Activated CD4-positive, alpha-beta T cell treated with anti-CD3 and anti-CD28 coated beads, Interleukin-2, amount 50 U/mL, for 48 hours (primary cell): ENCODE measurements at regions not wholly inside any gene's neighbourhood (a gene's known extent, or its start where the extent isn't known, plus 50 kb on each side); places are given as distances from the start of the nearest gene placed in this dataset.
"Not testable (repeated sequence)": the region's sequence is repeated elsewhere in the genome, so short reads cannot be mapped to it uniquely, and the experiment has no call there.

Experiments used
- DNase-seq, 2 experiments: peaks; one replicate each; pipeline ENCODE4 v3.0.0-alpha.2; 2020

DNA sequence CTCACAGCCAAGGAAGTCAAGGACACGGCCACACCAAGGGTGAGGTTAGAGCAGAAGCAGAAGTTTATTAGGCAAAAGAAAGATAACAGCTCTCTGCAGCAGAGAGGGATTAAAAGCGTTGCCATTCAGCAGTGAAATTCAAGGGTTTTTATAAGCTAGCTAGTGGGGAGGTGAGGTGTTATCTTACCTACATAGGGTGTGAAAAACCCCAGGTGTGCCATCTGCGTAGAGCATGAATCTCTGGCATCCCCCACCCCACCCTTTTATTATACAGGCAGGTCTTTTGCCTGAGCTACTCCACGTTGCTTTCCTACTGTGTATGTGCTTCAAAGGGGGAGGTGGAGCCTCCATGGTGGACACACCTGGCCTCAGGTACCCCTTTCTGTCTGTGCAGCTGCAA lies 135.4 kb downstream of the ARHGAP11B start:
- DNase-seq, result not testable (repeated sequence)

DNA sequence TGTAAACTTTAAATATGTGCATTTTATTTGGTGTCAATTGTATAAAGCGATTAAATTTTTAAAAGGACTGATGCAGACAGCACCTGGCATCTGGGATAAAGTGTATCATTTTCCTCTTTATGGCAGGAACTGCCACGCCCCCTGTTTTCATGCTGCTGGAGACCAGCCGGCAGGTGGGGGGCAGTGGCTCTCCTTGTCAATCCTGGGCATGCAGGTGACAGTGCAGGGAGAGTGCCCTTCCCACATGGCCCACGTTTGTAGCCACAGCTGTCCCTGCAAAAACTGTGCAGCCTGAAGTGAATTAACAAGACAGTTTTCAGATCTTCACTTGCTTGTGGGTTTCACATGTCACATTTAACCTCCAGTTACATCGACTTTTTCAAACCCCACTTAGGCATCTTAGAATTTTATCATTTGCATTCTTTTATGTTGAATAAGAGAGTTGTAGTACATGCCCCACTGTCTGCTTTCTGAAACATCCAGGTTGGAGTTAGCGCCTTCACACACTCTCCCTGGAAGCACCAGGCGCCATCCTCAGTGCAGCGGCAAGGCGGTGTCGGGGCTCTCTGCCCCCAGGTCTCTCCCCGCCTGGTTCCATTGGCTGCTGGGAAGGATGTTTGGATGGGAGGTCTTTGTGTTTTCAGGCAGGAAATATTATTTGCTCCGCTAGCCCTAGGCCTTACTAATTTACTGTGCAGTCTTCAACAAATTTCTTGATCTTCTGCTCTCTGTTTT lies 134.2 kb upstream of the FAN1 start:
- DNase-seq, result not testable (repeated sequence)

DNA sequence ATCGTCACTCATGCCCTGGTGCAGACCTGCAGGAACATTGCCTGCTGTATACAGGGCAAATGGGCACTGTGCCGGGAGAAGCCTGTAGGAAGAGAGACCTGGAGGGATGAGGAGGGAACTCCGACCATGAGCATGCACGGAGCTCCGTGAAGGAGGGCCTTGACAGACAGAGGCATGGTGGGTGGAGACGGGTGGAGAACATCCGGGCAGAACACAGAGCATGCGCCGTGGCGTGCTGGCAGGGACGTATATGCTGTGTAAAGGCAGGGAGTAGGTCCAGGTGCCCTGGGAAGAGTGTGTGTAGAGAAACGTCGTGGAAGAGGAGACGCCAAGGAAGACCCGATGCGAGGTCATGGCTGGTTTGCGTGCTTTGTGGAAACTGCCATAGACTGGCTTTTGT lies 133.0 kb upstream of the FAN1 start:
- DNase-seq, result no peak

DNA sequence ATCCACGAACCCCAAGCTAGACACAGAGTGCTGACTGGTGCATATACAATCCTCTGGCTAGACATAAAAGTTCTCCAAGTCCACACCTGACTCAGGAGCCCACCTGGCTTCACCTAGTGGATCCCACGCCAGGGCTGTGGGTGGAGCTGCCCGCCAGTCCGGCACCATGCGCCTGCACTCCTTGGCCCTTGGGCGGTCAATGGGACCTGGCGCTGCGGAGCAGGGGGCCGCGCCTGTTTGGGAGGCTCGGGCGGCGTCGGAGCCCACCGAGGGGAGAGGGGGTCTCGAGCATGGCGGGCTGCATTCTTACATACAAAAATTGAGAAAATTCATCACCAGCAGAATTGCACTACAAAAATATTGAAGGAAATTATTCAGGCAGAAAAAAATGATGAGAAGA lies 120.7 kb upstream of the FAN1 start:
- no peak for DNase-seq

DNA sequence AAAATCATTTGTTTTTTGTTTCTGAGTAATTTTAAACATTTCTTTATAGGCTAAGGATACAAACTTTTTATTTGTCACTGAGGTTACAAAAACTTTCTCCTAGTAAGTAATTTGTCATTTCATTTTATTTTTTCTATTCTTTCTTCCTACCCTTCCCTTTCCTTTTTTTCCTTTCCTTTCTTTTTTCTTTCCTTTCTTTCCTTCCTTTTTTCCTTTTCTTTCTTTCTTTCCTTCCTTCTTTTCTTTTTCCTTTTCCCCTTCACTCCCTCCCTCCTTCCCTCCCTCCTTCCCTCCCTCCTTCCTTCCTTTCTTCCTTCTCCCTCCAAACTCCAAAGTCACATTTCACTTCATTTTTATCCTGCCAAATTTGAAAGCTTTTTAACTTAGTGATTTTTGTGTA lies 115.1 kb upstream of the FAN1 start:
- no peak for DNase-seq

DNA sequence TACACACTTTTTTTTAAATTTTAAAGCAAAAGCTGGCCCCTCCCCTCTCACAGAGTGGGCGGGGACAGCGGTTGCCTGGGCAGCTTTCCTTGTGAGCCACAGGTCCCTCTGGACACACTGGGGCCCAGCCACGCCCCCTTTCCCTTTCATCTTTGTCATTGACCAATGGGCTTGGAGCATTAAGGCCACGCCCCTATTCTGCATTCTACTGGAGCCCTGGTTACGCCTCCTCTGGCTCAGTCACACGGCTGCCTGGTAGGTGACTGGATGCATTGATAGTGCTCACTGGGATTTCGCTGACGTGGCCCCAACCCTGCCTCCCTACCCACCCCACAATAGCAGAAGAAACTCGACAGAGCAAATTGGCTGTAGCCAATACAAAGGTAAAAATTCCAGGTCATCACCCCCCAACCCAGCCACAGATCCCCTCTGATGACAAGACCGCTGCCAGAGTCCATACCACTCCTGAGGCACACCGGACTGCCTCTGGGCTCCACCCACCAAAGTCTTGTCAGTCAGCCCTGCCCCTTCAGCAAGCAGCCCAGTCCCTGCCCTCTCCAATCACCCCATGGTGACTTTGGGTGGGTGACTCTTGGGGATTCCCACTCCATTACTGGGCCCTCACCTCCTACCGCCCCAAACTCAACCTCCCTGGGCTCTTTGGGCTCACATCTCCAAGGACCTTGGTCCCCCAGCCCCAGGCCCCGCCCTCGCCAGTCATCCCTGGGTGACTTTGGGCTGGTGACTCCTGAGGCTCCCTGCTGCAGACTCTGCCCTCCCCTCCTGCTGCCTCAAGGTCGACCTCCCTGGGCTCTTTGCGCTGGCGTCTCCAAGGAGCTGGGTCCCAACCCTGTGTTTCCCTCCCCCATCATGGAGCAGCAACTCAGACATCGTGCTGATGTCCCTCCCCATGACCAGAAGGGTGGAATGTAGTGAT lies 112.2 kb upstream of the FAN1 start:
- DNase-seq, result peak; percentile 3 to 7

DNA sequence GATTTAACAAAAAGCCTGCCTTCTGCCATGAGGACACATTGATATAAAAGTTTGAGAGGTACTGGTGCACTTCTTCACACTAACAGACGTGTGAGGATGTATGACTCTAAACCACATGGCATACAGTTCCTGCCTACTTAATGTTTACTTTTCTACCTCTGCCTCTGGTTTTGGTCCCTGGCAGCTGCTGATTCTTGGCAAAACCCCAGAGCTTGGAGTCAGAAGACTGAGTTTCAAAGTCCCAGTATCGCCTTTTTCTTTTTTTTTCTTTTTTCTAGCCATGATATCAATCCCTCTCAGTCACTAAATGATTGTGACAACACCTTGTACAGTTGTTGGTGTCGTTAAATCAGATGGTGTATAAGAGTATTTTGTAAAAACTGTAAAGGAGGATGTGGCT lies 110.9 kb upstream of the FAN1 start:
- DNase-seq, result not testable (repeated sequence)

DNA sequence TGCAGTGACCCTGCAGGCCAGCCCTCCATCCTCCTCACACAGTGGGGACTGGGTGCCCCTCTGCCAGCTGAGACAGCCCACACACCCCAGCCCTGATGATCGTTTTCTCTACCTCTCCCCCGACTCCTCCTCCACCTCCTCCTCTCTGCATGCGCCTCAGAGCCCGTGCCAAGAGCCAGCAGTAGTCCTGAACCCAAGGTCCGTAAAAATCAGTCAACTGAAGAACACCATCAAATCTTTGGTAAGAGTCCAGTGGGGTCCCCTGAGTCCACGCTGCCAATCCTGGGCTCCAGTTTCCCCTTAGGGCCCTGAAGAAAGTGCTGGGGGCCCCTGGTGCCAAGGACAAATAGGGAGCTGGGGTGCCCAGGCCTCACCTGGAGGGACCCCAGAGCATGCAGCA lies 109.3 kb upstream of the FAN1 start:
- DNase-seq, result no peak

DNA sequence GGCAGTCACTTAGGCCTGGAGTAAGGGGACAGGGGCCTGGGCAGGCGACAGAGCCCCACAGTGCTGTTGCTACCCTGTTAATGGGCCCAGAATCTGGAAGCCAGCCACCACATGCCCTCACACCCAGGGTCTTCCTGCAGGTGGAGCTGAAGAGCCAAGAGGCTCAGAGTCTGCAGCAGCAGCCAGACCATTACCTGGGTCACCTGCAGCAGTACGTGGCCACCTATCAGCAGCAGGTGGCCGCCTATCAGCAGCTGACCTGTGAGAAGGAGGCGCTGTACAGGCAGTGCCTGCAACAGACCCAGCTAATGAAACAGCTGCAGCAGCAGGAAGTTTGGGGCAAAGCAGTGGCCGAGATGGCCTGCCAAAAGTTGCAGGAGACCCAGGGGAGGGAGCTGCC lies 104.2 kb upstream of the FAN1 start:
- DNase-seq, result peak in 1 of 2 experiments; percentile 11

DNA sequence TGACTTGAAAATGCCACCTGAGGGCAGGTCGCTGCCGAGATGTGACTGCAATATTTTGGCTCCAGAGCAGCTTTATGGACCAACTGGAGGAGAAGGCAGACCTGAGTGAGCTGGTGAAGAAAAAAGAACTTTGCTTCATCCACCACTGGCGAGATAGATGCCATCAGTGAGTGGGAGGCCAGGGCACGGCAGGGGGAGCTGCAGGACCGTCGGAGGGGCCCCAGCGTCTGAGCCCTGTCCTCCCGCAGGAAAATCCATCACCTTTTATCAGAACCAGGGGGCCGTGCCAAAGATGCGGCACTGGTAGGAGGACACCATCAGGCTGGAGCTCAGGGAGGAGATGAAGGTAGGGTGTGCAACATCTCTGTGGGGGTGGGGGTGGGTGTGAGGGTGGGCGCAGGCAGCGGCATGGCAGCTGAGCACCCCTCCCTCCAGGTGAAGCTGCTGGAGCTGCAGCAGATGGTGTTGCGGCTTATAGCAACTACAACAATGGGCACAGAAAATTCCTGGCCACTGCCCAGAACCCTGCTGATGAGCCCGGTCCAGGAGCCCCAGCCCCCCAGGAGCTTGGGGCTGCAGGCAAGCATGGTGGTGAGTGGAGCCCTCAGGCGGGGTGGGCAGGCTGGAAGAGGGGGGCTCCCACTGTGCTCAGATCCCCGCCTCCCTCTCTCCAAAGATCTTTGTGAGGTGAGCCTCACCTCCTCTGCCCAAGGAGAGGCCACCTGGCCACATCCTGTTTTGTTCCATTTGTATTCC lies 102.4 kb upstream of the FAN1 start:
- not testable (repeated sequence) for DNase-seq

DNA sequence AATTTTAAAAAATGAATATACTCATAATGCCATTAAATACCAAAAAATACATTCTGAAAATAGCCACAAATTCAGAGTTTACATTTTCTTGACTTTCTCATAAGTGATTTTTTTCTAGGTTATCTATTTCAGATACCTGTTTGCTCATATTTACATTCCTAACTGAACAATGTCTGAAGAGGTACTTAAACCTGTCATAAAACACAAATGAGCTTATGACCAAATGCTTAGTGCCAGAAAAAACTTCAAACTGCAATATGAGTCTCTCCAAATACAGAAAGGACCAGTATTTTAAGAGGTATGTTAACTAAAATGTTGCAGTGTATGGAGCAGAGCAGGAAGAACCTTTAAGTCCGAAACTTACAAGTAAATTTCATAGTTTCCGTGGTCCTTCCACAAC lies 101.7 kb upstream of the FAN1 start:
- DNase-seq, result not testable (repeated sequence)

DNA sequence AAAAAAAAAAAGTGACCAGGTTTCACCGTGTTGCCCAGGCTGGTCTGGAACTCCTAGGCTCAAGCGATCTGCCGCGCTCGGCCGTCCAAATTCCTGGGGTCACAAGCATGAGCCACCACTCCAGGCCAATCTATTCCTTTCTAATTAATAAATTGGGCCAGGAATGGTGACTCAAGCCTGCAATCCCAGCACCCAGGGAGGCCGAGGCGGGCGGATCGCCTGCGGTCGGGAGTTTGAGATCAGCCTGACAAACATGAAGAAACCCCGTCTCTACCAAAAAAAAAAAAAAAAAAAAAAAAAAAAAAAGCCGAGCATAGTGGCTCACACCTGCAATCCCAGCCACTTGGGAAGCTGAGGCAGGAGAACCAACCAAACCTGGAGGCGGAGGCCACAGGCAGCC lies 100.0 kb upstream of the FAN1 start:
- not testable (repeated sequence) for DNase-seq

DNA sequence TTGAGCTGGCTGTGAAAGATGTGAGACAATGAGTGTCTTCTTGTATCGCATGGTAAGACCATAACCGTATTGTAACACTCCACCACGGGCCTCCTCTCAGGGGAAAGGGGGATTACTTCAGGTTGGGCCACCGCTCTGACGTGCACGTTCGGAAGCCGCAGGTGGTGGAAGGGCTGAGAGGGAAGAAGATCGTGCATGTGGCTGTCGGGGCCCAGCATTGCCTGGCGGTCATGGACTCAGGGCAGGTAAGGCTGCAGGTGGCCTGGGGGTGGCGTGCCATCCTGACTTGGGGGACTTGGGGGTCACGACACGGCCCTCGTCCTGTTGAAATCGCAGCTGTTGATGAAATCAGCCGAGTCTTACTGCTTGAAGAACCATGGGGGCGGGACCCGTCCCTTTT lies 87.3 kb upstream of the FAN1 start:
- no peak for DNase-seq

DNA sequence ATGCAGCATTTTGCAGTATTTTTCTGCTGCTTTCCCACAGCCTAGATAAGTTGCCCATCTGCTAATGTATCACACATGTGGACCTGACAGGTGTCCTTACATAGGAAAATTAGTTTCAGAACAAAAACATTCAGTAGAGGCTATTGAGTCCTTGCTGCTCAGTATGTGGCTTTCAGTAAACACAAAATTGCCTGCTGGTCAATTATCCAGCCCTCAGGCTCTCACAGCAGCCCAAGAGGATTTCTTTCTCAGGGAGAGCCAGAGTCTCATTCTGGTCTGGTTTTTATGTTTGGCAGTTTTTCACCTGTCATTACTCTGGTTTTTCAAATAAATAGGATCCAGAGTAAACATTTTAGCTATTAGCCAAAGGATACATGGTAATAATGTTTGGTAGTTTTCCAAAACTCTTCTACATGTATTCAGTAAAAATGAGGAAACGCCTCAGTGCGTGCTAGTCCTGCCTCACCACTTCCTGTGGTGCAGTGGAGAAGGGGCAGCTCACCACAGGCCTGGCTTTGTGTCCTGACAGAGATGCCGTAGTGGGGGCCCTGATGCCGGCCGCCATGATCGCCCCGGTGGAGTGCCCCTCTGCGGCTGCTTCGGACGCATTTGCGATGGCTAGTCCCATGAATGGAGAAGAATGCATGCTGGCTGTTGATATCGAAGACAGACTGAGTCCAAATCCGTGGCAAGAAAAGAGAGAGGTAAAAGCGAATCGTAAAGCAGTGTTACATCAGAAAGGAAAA lies 80.5 kb upstream of the FAN1 start:
- peak; percentile 50 to 60 for DNase-seq

DNA sequence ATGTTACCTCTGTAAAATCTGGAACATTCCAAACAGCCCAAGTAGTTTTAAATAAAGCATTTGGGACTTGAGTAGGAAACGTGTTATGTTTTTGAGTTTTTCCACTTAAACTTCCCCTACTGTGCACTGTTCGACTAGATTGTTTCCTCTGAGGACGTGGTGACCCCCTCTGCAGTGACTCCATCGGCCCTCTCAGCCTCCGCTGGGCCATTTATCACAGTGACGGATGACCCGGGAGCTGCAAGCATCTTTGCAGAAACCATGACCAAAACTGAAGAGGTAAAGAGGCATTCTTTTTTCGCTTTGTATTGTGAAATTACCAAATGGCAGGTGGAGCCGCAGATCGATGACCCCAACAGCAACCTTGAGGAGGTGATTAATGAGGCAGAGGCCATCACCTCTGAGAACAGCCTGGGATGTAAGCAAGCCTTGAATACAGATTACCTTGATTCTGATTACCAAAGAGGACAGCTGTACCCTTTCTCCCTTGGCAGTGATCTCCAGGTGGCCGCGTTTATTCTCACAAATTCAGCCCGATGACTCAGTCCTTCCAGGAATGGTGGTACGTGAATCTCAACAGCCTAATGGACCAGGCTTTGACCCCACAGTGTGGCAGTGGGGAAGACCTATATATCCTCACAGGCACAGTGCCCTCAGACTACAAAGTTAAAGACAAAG lies 79.1 kb upstream of the FAN1 start:
- DNase-seq, result no peak

DNA sequence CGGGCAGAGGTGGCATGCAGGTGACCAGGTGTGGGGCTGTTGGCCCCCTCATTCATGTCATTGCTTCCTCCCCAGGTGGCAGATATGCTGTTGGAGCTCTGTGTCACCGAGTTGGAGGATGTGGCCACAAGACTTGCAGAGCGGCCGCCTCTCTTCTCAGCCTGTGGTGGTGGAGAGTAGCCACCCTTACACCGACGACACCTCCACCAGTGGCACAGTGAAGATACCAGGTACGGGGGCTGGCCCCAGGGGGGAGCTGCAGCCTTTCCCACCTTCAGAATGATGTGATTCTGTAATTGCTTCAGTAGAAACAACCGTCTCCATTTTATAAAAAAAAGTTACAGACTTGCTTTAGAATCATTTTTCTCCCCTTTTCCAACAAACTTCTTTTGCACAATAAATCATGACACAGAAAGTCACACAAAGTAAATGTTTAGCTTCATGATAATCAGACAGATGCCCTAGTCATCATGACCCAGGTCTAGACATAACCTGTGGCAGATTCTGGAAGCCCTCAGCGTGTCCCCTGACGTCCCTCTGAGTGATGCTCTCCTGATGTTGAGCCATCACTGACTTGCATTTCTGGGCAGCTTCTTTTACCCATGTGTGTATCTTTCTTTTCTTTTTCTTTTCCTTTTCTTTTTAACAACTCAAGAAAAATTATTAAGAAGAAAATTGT lies 76.0 kb upstream of the FAN1 start:
- no peak for DNase-seq

DNA sequence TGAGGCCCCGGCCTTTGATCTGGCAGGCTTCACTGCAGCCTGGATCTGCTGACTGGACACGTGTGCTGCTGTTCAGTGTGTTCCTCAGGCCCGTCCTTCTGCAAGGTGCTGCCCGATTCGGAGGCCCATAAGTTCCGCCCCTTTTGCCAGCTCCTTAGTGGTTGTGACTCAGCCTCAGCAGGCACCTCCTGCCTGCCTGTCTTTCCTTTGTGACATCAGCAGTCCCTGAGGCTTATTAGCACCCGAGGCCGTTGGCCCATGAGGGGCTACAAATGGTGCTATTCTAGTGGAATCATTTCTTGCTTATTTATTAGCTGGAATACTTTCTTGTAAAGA lies 75.4 kb upstream of the FAN1 start:
- DNase-seq, result not testable (repeated sequence)

DNA sequence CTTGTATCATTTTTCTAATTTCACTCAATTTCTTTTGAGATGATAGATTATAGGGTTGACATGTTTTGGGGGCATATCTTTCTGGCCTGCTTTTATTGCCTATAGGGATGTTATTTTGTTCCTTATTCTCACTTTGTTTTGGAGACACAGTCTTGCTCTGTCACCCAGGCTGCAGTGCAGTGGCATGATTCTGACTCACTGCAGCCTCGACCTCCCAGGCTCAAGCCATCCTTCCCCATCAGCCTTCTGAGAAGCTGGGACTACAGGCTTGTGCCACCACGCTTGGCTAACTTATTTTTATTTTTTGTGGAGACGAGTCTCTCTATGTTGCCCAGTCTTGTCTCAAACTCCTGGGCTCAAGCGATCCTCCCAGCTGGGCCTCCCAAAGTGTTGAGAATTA lies 72.8 kb upstream of the FAN1 start:
- DNase-seq, result no peak

DNA sequence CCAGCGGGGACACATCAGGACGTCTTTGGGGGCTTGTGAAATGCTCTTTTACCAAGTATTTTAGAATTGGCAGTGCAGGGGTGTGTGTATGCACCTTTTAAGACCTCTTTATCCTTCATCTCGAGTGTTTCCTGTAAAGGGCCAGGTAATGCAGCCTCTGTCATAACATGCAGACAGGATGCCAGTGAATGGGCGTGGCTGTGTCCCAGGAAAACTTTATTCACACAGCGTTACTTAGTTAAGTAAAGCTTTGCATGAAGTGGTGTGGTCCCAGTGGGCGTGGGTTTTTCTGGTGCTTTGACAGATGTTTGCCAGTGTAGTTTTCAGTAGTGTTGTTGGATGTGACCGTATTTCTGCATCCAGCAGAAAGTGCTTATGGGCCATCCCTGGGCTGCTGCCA lies 70.3 kb upstream of the FAN1 start:
- not testable (repeated sequence) for DNase-seq

DNA sequence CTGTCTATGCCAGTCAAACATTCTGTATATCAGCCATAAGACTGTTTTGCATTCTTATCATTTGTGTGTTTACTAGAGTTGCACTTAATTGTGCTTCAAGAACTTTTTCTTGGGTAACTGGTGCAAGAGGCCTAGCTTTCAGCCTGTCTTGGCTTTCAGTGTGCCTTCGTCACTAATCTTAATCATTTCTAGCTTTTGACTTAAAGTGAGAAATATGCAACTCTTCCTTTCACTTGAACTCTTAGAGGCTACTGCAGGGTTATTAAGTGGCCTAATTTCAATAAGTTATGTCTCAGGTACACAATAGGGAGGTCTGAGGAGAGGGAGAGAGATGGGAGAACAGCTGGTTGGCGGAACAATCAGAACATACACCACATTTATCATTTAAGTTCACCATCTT lies 62.1 kb upstream of the FAN1 start:
- not testable (repeated sequence) for DNase-seq

DNA sequence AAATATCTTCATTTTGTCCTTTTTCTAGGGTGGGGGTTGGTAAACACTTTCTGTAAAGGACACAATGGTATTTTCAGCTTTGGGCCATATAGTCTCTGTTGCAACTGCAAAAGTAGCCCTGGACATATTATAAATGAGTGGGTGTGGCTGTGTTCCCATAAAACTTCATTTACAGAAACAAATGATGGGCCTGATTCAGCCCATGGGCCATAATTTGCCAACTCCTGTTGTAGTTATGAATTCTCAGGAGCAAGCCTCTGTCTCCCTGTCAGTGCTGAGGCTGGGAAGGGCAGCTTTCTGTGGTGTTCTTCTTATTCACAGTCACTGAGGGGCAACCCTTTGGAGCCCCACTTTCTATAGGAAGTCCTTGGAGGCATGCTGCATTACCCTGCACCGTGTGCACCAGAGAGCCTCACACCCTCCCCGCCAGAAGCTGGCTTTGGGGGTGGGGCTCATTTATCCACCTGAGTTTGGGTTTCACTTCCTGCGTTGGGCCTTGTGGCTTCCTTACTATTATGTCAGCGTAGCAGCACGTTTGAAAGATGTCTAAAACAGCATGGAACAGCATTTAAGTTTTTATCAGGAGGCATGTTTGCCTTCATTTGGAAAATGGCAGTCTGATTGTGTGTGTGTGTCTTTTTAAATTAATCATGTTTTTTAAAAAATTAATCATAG lies 60.8 kb upstream of the FAN1 start:
- peak in 1 of 2 experiments; percentile 28 for DNase-seq
